Skeletal muscle tissue (tissue), 3 donors: ENCODE measurements at regions not wholly inside any gene's neighbourhood (a gene's known extent, or its start where the extent isn't known, plus 50 kb on each side); places are given as distances from the start of the nearest gene placed in this dataset.

Source experiments
- H3K27ac ChIP-seq: one replicate; pipeline ENCODE4 v1.7.0; 2013; ENCODE audit warnings: mild to moderate bottlenecking, low read depth, low read length, inconsistent platforms
- H3K27me3 ChIP-seq, 3 donors: one replicate each; pipeline ENCODE4 v1.7.0; 2013; ENCODE audit warnings: low read length in 3 of 3; ENCODE audit not compliant: control insufficient read depth in 3 of 3, insufficient read depth in 3 of 3
- H3K36me3 ChIP-seq, 3 donors: one replicate each; pipeline ENCODE4 v1.7.0; 2013; ENCODE audit warnings: low read length in 3 of 3; ENCODE audit not compliant: control insufficient read depth in 3 of 3, insufficient read depth in 3 of 3
- H3K4me1 ChIP-seq, 3 donors: one replicate each; pipeline ENCODE4 v1.7.0; 2013; ENCODE audit warnings: low read length in 3 of 3, mild to moderate bottlenecking in 3 of 3; ENCODE audit not compliant: control insufficient read depth in 3 of 3, insufficient read depth in 3 of 3
- H3K4me3 ChIP-seq, 3 donors: one replicate each; pipeline ENCODE4 v1.7.0; 2013; ENCODE audit warnings: low read length in 3 of 3
- H3K9ac ChIP-seq, 3 donors: one replicate each; pipeline ENCODE4 v1.7.0; 2013; ENCODE audit warnings: low read length in 3 of 3, mild to moderate bottlenecking in 3 of 3, moderate library complexity in 2 of 3, low read depth in 1 of 3
- H3K9me3 ChIP-seq, 3 donors: one replicate each; pipeline ENCODE4 v1.7.0; 2013; ENCODE audit warnings: low read length in 3 of 3; ENCODE audit not compliant: control insufficient read depth in 3 of 3
- donor health status: Osteomylitis.

- Histone ChIP-seq H3K27ac (no peak overlapping the region), H3K9ac (no peak overlapping the region), H3K4me1 (peaks cover 0 to 14% (median 11%) of the 10 kb centered on the region in 3 donors), H3K27me3 (no peaks in the 10 kb centered on the region), H3K4me3 (no peak overlapping the region), H3K36me3 (no peaks in the 10 kb centered on the region), H3K9me3 (no peaks in the 10 kb centered on the region)
Measured at GRCh38 chr7:114107522-114107921, 188.7 kb upstream of the PPP1R3A start.

DNA sequence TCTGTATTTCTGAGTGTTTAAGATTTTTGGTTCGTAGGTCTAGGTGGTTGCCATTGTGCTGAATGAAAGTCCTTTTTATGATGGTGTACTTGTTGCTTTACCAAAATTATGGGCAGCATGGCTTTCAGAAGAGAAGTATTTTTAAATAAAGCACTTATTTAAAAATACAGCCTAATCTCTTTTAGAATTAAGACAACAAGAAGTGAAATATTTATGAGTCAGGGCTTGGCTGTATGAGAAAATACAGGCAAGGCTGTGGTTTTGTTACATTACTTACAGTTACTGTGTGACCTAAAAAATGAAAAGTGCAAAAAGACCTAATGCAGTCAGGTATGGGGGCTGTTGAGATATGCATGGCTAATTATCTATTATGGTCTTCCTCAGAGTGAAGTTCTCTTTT lies 185.2 kb upstream of the PPP1R3A start:
- Histone ChIP-seq H3K27me3 (no peaks in the 10 kb centered on the region), H3K4me3 (no peak overlapping the region), H3K27ac (no peak overlapping the region), H3K4me1 (peaks cover 2 to 13% (median 6%) of the 10 kb centered on the region in 3 donors), H3K9ac (no peak overlapping the region), H3K36me3 (no peaks in the 10 kb centered on the region), H3K9me3 (no peaks in the 10 kb centered on the region)

GRCh38 chr7:114102996-114103395 lies 184.2 kb upstream of the PPP1R3A start:
- no peaks in the 10 kb centered on the region for H3K9me3 ChIP-seq
- H3K4me1 ChIP-seq = peaks cover 2 to 14% (median 6%) of the 10 kb centered on the region in 3 donors
- no peaks in the 10 kb centered on the region for H3K27me3 ChIP-seq
- no peaks in the 10 kb centered on the region for H3K36me3 ChIP-seq
- no peak overlapping the region for H3K9ac ChIP-seq
- no peak overlapping the region for H3K27ac ChIP-seq
- no peak overlapping the region for H3K4me3 ChIP-seq

DNA sequence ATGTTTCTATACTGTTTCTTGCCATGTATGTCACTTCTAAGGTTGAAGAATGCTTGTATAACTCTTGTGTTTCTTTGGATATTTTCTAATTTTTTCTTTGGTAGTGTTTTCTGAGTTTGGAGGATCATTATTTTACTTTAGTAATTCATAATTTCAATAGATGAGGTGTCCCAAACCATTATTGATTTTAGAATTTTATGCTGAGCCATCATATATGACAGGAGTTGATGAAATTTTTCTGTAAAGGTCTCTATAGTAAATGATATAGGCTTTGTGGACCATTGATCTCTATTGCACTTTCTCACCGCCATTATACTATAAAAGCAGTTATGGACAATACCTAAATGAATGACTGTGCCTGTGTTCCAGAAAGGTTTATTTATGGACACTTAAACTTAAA lies 183.3 kb upstream of the PPP1R3A start:
- H3K4me3 ChIP-seq = no peak overlapping the region
- no peaks in the 10 kb centered on the region for H3K36me3 ChIP-seq
- peaks cover 2 to 14% (median 3%) of the 10 kb centered on the region in 3 donors for H3K4me1 ChIP-seq
- no peak overlapping the region for H3K9ac ChIP-seq
- H3K9me3 ChIP-seq = no peaks in the 10 kb centered on the region
- H3K27ac ChIP-seq = no peak overlapping the region
- no peaks in the 10 kb centered on the region for H3K27me3 ChIP-seq

DNA sequence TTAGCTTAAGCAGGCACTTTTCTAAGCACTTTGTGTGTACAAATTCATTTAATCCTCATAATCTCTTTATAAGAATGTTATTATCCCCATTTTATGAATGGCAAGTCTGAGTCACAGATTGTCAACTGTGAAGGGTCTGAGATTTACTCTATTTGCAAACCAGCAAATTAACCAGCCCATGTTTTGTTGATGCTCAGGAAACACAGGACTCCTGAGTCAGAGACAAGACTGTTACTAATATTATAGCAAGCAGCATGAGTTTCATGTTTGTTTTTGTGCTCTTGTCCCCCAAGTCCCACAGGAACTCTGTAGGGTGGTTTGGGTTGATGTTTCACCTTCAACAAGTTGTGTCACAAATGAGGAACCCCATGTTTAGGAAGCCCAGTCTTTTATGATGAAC lies 182.0 kb upstream of the PPP1R3A start:
- H3K36me3 ChIP-seq = no peaks in the 10 kb centered on the region
- no peaks in the 10 kb centered on the region for H3K9me3 ChIP-seq
- H3K4me3 ChIP-seq = no peak overlapping the region
- H3K4me1 ChIP-seq = peaks cover 2 to 12% (median 3%) of the 10 kb centered on the region in 3 donors
- H3K27me3 ChIP-seq = no peaks in the 10 kb centered on the region
- H3K27ac ChIP-seq = no peak overlapping the region
- H3K9ac ChIP-seq = no peak overlapping the region

DNA sequence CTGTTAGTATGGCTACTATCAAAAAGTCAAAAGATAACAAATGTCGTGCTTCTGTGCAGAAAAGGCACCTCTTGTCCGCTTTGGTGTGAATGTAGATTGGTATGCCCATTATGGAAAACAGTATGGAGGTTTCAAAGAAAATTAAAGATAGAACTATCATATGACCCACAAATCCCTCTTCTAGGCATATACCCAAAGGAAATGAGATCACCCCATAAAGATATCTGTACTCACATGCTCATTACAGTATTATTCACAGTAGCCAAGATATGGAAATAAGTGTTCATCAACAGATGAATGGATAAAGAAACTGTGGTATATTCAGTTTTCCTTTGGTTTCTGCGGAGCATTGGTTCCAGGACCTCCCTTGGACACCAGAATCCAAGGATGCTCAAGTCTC lies 180.5 kb upstream of the PPP1R3A start:
- H3K9me3 ChIP-seq = no peaks in the 10 kb centered on the region
- no peak overlapping the region for H3K4me3 ChIP-seq
- no peaks in the 10 kb centered on the region for H3K27me3 ChIP-seq
- H3K27ac ChIP-seq = peak overlapping the region; percentile 28
- H3K36me3 ChIP-seq = no peaks in the 10 kb centered on the region
- no peak overlapping the region for H3K9ac ChIP-seq
- peaks cover 2 to 9% (median 3%) of the 10 kb centered on the region in 3 donors for H3K4me1 ChIP-seq

GRCh38 chr7:114095885-114096284 lies 177.1 kb upstream of the PPP1R3A start:
- H3K4me1 ChIP-seq = peaks cover 0 to 10% (median 2%) of the 10 kb centered on the region in 3 donors
- no peak overlapping the region for H3K4me3 ChIP-seq
- no peaks in the 10 kb centered on the region for H3K9me3 ChIP-seq
- H3K9ac ChIP-seq = no peak overlapping the region
- no peak overlapping the region for H3K27ac ChIP-seq
- no peaks in the 10 kb centered on the region for H3K36me3 ChIP-seq
- H3K27me3 ChIP-seq = no peaks in the 10 kb centered on the region

DNA sequence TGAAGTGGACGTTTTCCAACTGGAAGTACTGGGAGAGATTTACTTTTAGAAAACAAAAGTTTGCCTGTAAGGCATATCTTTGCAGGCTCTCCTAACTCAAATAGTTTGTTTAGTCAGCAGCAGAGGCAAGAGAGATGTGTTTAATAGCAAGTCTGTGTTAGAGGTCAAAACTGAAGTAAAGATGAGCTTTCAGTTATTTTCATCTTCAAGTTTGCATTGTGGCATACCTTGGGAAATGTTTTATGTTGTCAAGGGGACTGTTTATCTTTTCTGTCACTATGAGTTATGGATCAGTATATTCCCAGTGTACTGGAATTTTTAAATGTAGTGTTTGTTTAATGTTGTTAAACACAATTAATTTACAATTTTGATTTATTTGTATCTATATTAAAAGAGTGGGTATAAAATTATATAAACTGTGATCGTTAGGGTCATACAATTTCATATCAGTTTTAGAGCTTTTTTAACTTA lies 169.7 kb upstream of the PPP1R3A start:
- peaks cover 0 to 7% (median 3%) of the 10 kb centered on the region in 3 donors for H3K27me3 ChIP-seq

GRCh38 chr7:114087653-114088469 lies 169.1 kb upstream of the PPP1R3A start:
- Histone ChIP-seq H3K27ac (peak overlapping the region; percentile 99), H3K4me1 (peaks cover 2 to 12% (median 11%) of the 10 kb centered on the region in 3 donors), H3K9ac (peak overlapping the region; percentile 77 to 98 (median 88)), H3K27me3 (peaks cover 0 to 8% (median 6%) of the 10 kb centered on the region in 3 donors), H3K36me3 (no peaks in the 10 kb centered on the region), H3K4me3 (peak overlapping the region; percentile 72 to 89 (median 88)), H3K9me3 (no peaks in the 10 kb centered on the region)

More for the DNA sequence above, 169.7 kb upstream of the PPP1R3A start:
- Histone ChIP-seq H3K4me1 (peaks cover 2 to 11% (median 11%) of the 10 kb centered on the region in 3 donors), H3K9ac (peak overlapping the region; percentile 77 to 98 (median 88)), H3K4me3 (peak overlapping the region; percentile 72 to 89 (median 88)), H3K27ac (peak overlapping the region; percentile 99), H3K36me3 (no peaks in the 10 kb centered on the region), H3K9me3 (no peaks in the 10 kb centered on the region)

DNA sequence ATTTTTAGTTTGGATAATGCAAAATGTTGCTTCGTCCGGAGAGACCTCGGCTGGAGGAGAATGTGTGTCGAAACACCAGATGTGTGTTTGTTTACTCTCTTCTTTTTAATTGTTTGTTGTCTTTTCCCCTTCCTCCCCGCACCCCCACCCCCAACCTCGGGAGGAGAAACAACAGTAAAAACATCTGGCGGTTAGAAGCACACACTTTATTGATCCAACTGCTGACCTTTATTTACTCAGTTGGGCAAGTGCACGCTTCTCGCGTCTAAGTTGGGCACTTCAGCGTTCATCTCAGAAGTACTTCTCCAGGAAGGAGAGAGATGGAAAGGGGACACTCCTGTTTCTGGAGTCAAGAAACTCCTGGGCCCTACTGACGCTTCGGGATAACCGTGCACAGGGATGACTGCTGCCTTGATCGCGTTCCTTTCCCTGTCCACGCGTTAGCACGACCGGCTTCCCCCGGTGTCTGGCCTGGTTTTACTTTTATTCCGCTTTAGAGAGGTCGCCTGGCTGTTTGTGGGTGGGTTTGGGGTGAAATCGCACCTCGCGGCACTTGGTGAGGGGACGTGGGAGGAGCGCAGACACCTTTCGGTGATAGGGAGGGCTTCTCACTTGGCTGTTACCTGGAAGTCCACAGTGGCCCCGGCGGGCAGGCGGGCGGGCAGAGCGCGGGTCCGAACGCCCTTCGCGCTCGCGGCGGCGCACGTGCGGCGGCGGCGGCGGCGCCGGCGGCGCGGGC lies 168.3 kb upstream of the PPP1R3A start:
- Histone ChIP-seq H3K4me3 (peak overlapping the region; percentile 80 to 89 (median 88)), H3K36me3 (no peaks in the 10 kb centered on the region), H3K9me3 (no peaks in the 10 kb centered on the region), H3K9ac (peak overlapping the region; percentile 90 to 98 (median 91)), H3K27ac (peak overlapping the region; percentile 99), H3K4me1 (peaks cover 2 to 15% (median 12%) of the 10 kb centered on the region in 3 donors), H3K27me3 (peaks cover 0 to 11% (median 8%) of the 10 kb centered on the region in 3 donors)
